IMR-90 (cell line): ENCODE measurements at regions not wholly inside any gene's neighbourhood (a gene's known extent, or its start where the extent isn't known, plus 50 kb on each side); places are given as distances from the start of the nearest gene placed in this dataset.
A peak's percentile ranks its signal among the peaks of the same experiment; 100 is the strongest.
"Not testable (repeated sequence)": the region's sequence is repeated elsewhere in the genome, so short reads cannot be mapped to it uniquely, and the experiment has no call there.

Experiments used
- ATAC-seq: fragments of 200-7000 bp; cut with Tn5 transposase; 2 replicates; pipeline ENCODE4 v1.9.1; 2020; ENCODE audit warnings: low read depth, mild to moderate bottlenecking, moderate library complexity
- BruUV-seq: library from RNA; stranded (reverse); fragments of 400-500 nt; replicated peaks from 2 replicates; lab custom pipeline; 2021; lab: Mats Ljungman, UMichigan
- CTCF ChIA-PET: fragments of 300-600 bp; formaldehyde crosslinking; extraction: SDS; loops from one replicate; lab custom pipeline; 2021; ENCODE audit warnings: antibody characterized with exemption; lab: Yijun Ruan, JAX
- POLR2A ChIA-PET: fragments of 300-600 bp; sonication (Branson Sonifier 250); formaldehyde crosslinking; loops from one replicate; lab custom pipeline; 2022; ENCODE audit warnings: antibody characterized with exemption; ENCODE audit not compliant: unreplicated experiment; lab: Charles Lee
- DNase-seq: peaks from one replicate; pipeline ENCODE4 v3.0.0; 2013
- H2AFZ ChIP-seq: replicated peaks from 2 replicates; pipeline ENCODE3; 2013; ENCODE audit warnings: low read length, mild to moderate bottlenecking; ENCODE audit not compliant: poor library complexity
- H2AK5ac ChIP-seq: 2 replicates; pipeline ENCODE4 v1.6.1; 2013; ENCODE audit warnings: low read depth, low read length, inconsistent platforms
- H2AK9ac ChIP-seq: replicated peaks from 2 replicates; pipeline ENCODE3; 2013; ENCODE audit warnings: mild to moderate bottlenecking, low read depth, low read length, moderate library complexity; ENCODE audit not compliant: poor library complexity
- H2BK120ac ChIP-seq: 2 replicates; pipeline ENCODE4 v1.6.1; 2013; ENCODE audit warnings: low read depth, low read length, inconsistent platforms
- H2BK15ac ChIP-seq: 3 replicates; pipeline ENCODE4 v1.6.1; 2013; ENCODE audit warnings: low read depth, low read length, inconsistent platforms
- H2BK20ac ChIP-seq: 2 replicates; pipeline ENCODE4 v1.6.1; 2013; ENCODE audit warnings: low read depth, mild to moderate bottlenecking, inconsistent platforms, low read length, moderate library complexity
- H2BK5ac ChIP-seq: 2 replicates; pipeline ENCODE4 v1.6.1; 2013; ENCODE audit warnings: mild to moderate bottlenecking, low read depth, low read length, inconsistent platforms; ENCODE audit not compliant: poor library complexity, severe bottlenecking
- H3K14ac ChIP-seq: replicated peaks from 2 replicates; pipeline ENCODE4 v1.6.1; 2013; ENCODE audit warnings: low read depth, low read length, inconsistent platforms
- H3K18ac ChIP-seq: 2 replicates; pipeline ENCODE4 v1.6.1; 2013; ENCODE audit warnings: low read depth, low read length, control low read depth
- H3K23ac ChIP-seq: 2 replicates; pipeline ENCODE4 v1.6.1; 2013; ENCODE audit warnings: low read depth, low read length, inconsistent platforms
- H3K27ac ChIP-seq: 2 replicates; pipeline ENCODE4 v1.5.1; 2013; ENCODE audit warnings: mild to moderate bottlenecking, control low read depth, low read length; ENCODE audit not compliant: insufficient read depth
- H3K27me3 ChIP-seq: 2 replicates; pipeline ENCODE4 v1.6.1; 2013; ENCODE audit warnings: low read length; ENCODE audit not compliant: control insufficient read depth, insufficient read depth
- H3K36me3 ChIP-seq: 2 replicates; pipeline ENCODE4 v1.6.1; 2013; ENCODE audit warnings: low read length, mixed read lengths; ENCODE audit not compliant: control insufficient read depth, insufficient read depth
- H3K4ac ChIP-seq: 2 replicates; pipeline ENCODE4 v1.6.1; 2013; ENCODE audit warnings: low read depth, low read length, inconsistent platforms
- H3K4me1 ChIP-seq: 2 replicates; pipeline ENCODE4 v1.6.1; 2013; ENCODE audit warnings: low read length, mixed read lengths; ENCODE audit not compliant: control insufficient read depth, insufficient read depth
- H3K4me2 ChIP-seq: 2 replicates; pipeline ENCODE4 v1.6.1; 2013; ENCODE audit warnings: low read depth, mild to moderate bottlenecking, control low read depth, low read length, moderate library complexity
- H3K4me3 ChIP-seq: 2 replicates; pipeline ENCODE4 v1.5.1; 2013; ENCODE audit warnings: low read depth, mild to moderate bottlenecking, control low read depth, low read length, moderate library complexity; ENCODE audit not compliant: insufficient read depth
- H3K56ac ChIP-seq: 2 replicates; pipeline ENCODE4 v1.6.1; 2013; ENCODE audit warnings: low read length, inconsistent platforms; ENCODE audit not compliant: insufficient read depth; ENCODE audit errors: extremely low read depth
- H3K79me1 ChIP-seq, 2 experiments: 2 replicates each; pipeline ENCODE4 v1.6.1; 2013; ENCODE audit warnings: low read length in 2 of 2, inconsistent platforms in 1 of 2, low read depth in 1 of 2
- H3K9ac ChIP-seq: 2 replicates; pipeline ENCODE4 v1.6.1; 2013; ENCODE audit warnings: low read depth, low read length, control low read depth
- H3K9me1 ChIP-seq: 2 replicates; pipeline ENCODE4 v1.6.1; 2013; ENCODE audit warnings: low read length, inconsistent platforms; ENCODE audit not compliant: insufficient read depth
- H3K9me3 ChIP-seq: 2 replicates; pipeline ENCODE4 v1.6.1; 2013; ENCODE audit warnings: low read length; ENCODE audit not compliant: control insufficient read depth, insufficient read depth
- H4K20me1 ChIP-seq: 2 replicates; pipeline ENCODE4 v1.6.1; 2013; ENCODE audit warnings: low read length, inconsistent platforms; ENCODE audit not compliant: insufficient read depth
- H4K5ac ChIP-seq: 2 replicates; pipeline ENCODE4 v1.6.1; 2013; ENCODE audit warnings: mild to moderate bottlenecking, low read depth, low read length, control low read depth
- H4K8ac ChIP-seq, 2 experiments: 2 replicates each; pipeline ENCODE4 v1.6.1; 2013; ENCODE audit warnings: low read depth in 2 of 2, low read length in 2 of 2, control low read depth in 1 of 2, inconsistent platforms in 1 of 2
- H4K91ac ChIP-seq: 2 replicates; pipeline ENCODE4 v1.6.1; 2013; ENCODE audit warnings: low read depth, low read length, inconsistent platforms; ENCODE audit not compliant: insufficient read depth
- BHLHE40 ChIP-seq: fragments of 150-350 bp; IDR thresholded peaks from 2 replicates; pipeline ENCODE4 v1.6.1; 2016; ENCODE audit warnings: mild to moderate bottlenecking, low read depth, low read length
- CHD1 ChIP-seq: IDR thresholded peaks from 2 replicates; pipeline ENCODE4 v1.6.1; 2012; ENCODE audit warnings: low read depth, low read length, improper control_type of control experiment
- RAD21 ChIP-seq: IDR thresholded peaks from 2 replicates; pipeline ENCODE4 v1.6.1; 2012; ENCODE audit warnings: low read length, improper control_type of control experiment
- RCOR1 ChIP-seq: IDR thresholded peaks from 2 replicates; pipeline ENCODE4 v1.6.1; 2012; ENCODE audit warnings: mild to moderate bottlenecking, low read length, improper control_type of control experiment; ENCODE audit not compliant: insufficient replicate concordance
- RFX5 ChIP-seq: IDR thresholded peaks from 2 replicates; pipeline ENCODE4 v1.8.0; 2012; ENCODE audit warnings: low read depth, mild to moderate bottlenecking, low read length, moderate library complexity
- WGBS, 2 experiments: methylation state at CpG; one replicate each; pipeline versions ENCODE4 v1.1.5 to v1.1.7; 2013; ENCODE audit warnings: missing lambda C conversion rate in 2 of 2; ENCODE audit not compliant: insufficient read length in 1 of 2; ENCODE audit errors: extremely low coverage in 2 of 2; 5-methylcytosine and 5-hydroxymethylcytosine counted together
- dilution Hi-C: fragments of 300-500 bp; cut with HindIII; formaldehyde crosslinking; loops from one replicate; pipeline ENCODE4 v1.14.3; 2018; ENCODE audit warnings: low sequenced_read_pairs; ENCODE audit not compliant: unreplicated experiment
- in situ Hi-C: fragments of 300-500 bp; cut with MboI; formaldehyde crosslinking; loops from 3 replicates; pipeline ENCODE4 v1.14.3; 2019; ENCODE audit warnings: low sequenced_read_pairs, inconsistent platforms, mixed read lengths
- intact Hi-C: fragments of 100-400 bp; cut with micrococcal nuclease; formaldehyde crosslinking; loops from 2 replicates; pipeline ENCODE4 v1.10.0; 2022

GRCh38 chr21:15978215-15978738 lies 248.5 kb downstream of the USP25 start:
- CTCF ChIA-PET, result no interaction called here

GRCh38 chr21:15979493-15979892 lies 249.7 kb downstream of the USP25 start:
- H3K9me1 ChIP-seq, H3K9ac ChIP-seq, H2AK5ac ChIP-seq, in situ Hi-C loops, H3K23ac ChIP-seq, dilution Hi-C loops, H4K5ac ChIP-seq, H4K20me1 ChIP-seq, H2BK15ac ChIP-seq, POLR2A ChIA-PET, H3K4ac ChIP-seq, H2BK120ac ChIP-seq, ATAC-seq, H3K36me3 ChIP-seq, H3K4me3 ChIP-seq, H3K9me3 ChIP-seq, BruUV-seq, intact Hi-C loops, H3K27ac ChIP-seq, H3K14ac ChIP-seq, H3K27me3 ChIP-seq, H3K18ac ChIP-seq, H3K56ac ChIP-seq, H3K4me1 ChIP-seq, H3K79me1 ChIP-seq, H4K91ac ChIP-seq, H3K4me2 ChIP-seq, H2AK9ac ChIP-seq, CTCF ChIA-PET, DNase-seq, H2AFZ ChIP-seq, H2BK5ac ChIP-seq, H4K8ac ChIP-seq, H2BK20ac ChIP-seq: not testable (repeated sequence)
- WGBS, 2 experiments, result 100% methylated on average over 5 of the region's 6 CpGs; no CpG with 5 or more reads in 1 of the 2 experiments

More at GRCh38 chr21:15978215-15978738, 248.5 kb downstream of the USP25 start:
- no peaks in the 10 kb centered on the region for H3K9me1 ChIP-seq
- no peak for TF ChIP-seq CHD1
- no peak for TF ChIP-seq RFX5
- no peak for TF ChIP-seq RAD21
- no peak for TF ChIP-seq RCOR1
- TF ChIP-seq BHLHE40, result no peak
- dilution Hi-C loops (no loop called here), in situ Hi-C loops (no loop called here), intact Hi-C loops (no loop called here)
- BruUV-seq, result no TSS peak
- no peak overlapping the region for H3K27ac ChIP-seq
- no peaks in the 10 kb centered on the region for H3K4me1 ChIP-seq
- peak; percentile 6 for DNase-seq
- H3K23ac ChIP-seq, result no peak overlapping the region; the same call in 1 of the 2 replicates
- no peak overlapping the region for H2BK120ac ChIP-seq
- H4K91ac ChIP-seq, result no peak overlapping the region
- H3K27me3 ChIP-seq, result no peaks in the 10 kb centered on the region
- no peak overlapping the region; the same call in 1 of the 2 replicates for H3K14ac ChIP-seq
- no peak overlapping the region for H3K4me2 ChIP-seq
- no peaks in the 10 kb centered on the region for H4K20me1 ChIP-seq
- no peak overlapping the region for H3K18ac ChIP-seq
- H2BK15ac ChIP-seq, result no peak overlapping the region
- H4K8ac ChIP-seq, result no peak overlapping the region
- no peak overlapping the region for H3K56ac ChIP-seq
- no peaks in the 10 kb centered on the region for H3K9me3 ChIP-seq
- H2AK5ac ChIP-seq, result no peak overlapping the region
- whole genome bisulfite sequencing, 2 experiments, result no CpG with 5 or more reads among the region's 3 CpGs
- H3K79me1 ChIP-seq, result no peaks in the 10 kb centered on the region
- H3K4me3 ChIP-seq, result no peak overlapping the region
- no peak overlapping the region for H2BK20ac ChIP-seq
- H4K5ac ChIP-seq, result no peak overlapping the region
- no peak overlapping the region for H2AK9ac ChIP-seq
- no peak overlapping the region for H2BK5ac ChIP-seq
- H3K4ac ChIP-seq, result no peak overlapping the region
- no peak overlapping the region for H2AFZ ChIP-seq
- no peaks in the 10 kb centered on the region for H3K36me3 ChIP-seq
- no peak overlapping the region for H3K9ac ChIP-seq
- ATAC-seq, result peak; percentile 46; the same call in 1 of the 2 replicates
- POLR2A ChIA-PET, result no interaction called here
